ENCODE measurements at regions not wholly inside any gene's neighbourhood (a gene's known extent, or its start where the extent isn't known, plus 50 kb on each side); places are given as distances from the start of the nearest gene placed in this dataset.

- TF ChIP-seq CTCF (IDR thresholded peaks at IDR 0.05; ENCODE audit: low read depth, low read length, poor library complexity, severe bottlenecking) (no peak), EZH2phosphoT487 (IDR thresholded peaks at IDR 0.05; ENCODE audit: borderline replicate concordance, low read length) (no peak)
These were observed 123.3 kb upstream of the DPYD start for GRCh38 chr1:98044071-98044697.

Measured in DOHH2 (cell line).